GM12875 (cell line): ENCODE measurements at regions not wholly inside any gene's neighbourhood (a gene's known extent, or its start where the extent isn't known, plus 50 kb on each side); places are given as distances from the start of the nearest gene placed in this dataset.

Experiments
- H3K4me3 ChIP-seq: one replicate; pipeline ENCODE4 v1.5.1; 2011; ENCODE audit warnings: low read depth, low read length, control low read depth
- CTCF ChIP-seq: IDR thresholded peaks from 2 replicates; pipeline ENCODE4 v1.5.1; 2011; ENCODE audit warnings: low read depth, mild to moderate bottlenecking, control low read depth, inconsistent platforms, low read length, moderate library complexity, borderline replicate concordance; ENCODE audit not compliant: insufficient read depth

- H3K4me3 ChIP-seq = no peak overlapping the region
- TF ChIP-seq CTCF = no peak
Observed at GRCh38 chr20:7057611-7058010, 290.1 kb downstream of the BMP2 start.

- no peak for TF ChIP-seq CTCF
- H3K4me3 ChIP-seq = no peak overlapping the region
Observed at GRCh38 chr20:7078804-7079203, 311.3 kb downstream of the BMP2 start.

- H3K4me3 ChIP-seq = no peak overlapping the region
- TF ChIP-seq CTCF = no peak
Observed at GRCh38 chr20:7080472-7080871, 313.0 kb downstream of the BMP2 start.

GRCh38 chr20:7085467-7085866 is 318.0 kb downstream of the BMP2 start:
- H3K4me3 ChIP-seq = no peak overlapping the region
- TF ChIP-seq CTCF = no peak

- no peak for TF ChIP-seq CTCF
- H3K4me3 ChIP-seq = no peak overlapping the region
Observed at GRCh38 chr20:7087803-7088202, 320.3 kb downstream of the BMP2 start.

GRCh38 chr20:7090001-7090400 is 322.5 kb downstream of the BMP2 start:
- H3K4me3 ChIP-seq = no peak overlapping the region
- TF ChIP-seq CTCF = no peak

- no peak overlapping the region for H3K4me3 ChIP-seq
- no peak for TF ChIP-seq CTCF
Observed at GRCh38 chr20:7090811-7091210, 323.3 kb downstream of the BMP2 start.
